HG03469 (cell line): ENCODE measurements at regions not wholly inside any gene's neighbourhood (a gene's known extent, or its start where the extent isn't known, plus 50 kb on each side); places are given as distances from the start of the nearest gene placed in this dataset.
"Not testable (repeated sequence)": the region's sequence is repeated elsewhere in the genome, so short reads cannot be mapped to it uniquely, and the experiment has no call there.

Experiments
- ATAC-seq: cut with Tn5 transposase; IDR thresholded peaks from one replicate; pipeline ENCODE4 v1.9.1; 2021; ENCODE audit warnings: mild to moderate bottlenecking, moderate library complexity, moderate number of reproducible peaks; ENCODE audit not compliant: unreplicated experiment

DNA sequence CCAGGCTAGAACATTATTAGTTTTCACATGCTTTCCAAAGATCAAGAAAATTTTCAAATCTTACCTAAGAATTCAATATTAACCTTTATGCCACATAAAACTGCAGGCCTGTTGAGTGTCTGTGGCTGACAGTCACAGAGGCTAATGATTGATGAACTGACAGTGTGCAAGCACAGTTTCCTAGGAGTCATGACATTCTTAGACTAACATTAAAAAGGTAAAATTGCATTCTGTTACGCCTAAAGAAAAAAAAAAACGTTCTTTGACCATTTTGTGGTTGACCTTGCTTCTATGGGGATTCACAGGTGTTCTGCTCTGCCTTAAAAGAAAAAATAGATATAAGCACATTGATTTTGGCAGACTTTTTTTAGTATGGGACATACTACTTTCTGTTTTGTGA, 1776.2 kb downstream of the PCDH9 start:
- ATAC-seq: no peak

- ATAC-seq: no peak
These were observed 1784.8 kb downstream of the PCDH9 start for GRCh38 chr13:65445340-65445739.

- ATAC-seq: no peak
These were observed 1794.5 kb downstream of the PCDH9 start for GRCh38 chr13:65435590-65435989.

- ATAC-seq: no peak
These were observed 1812.2 kb downstream of the PCDH9 start for GRCh38 chr13:65417953-65418352.

DNA sequence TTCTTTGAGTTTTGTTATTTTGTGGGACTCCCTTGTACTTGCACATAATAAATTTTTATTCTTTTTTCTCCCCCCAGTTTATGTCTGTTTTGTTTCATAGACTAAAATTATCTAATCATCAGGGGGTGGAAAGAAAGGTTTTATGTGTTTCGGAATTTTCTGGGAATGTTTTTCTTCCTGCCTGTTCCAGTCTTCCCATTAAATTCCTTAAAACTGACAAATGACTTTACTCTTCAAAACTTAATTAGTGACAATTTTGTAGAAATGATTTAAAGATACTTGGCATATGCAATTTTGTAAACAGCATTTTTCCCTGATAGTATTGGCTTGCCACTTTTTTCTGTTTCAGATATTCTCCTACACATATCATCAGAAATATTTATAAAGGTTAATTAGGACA, 1813.4 kb downstream of the PCDH9 start:
- no peak for ATAC-seq

GRCh38 chr13:65414187-65414586, 1815.9 kb downstream of the PCDH9 start:
- no peak for ATAC-seq

GRCh38 chr13:65411521-65411920, 1818.6 kb downstream of the PCDH9 start:
- no peak for ATAC-seq

GRCh38 chr13:65410791-65411190, 1819.3 kb downstream of the PCDH9 start:
- no peak for ATAC-seq

GRCh38 chr13:65401315-65401714, 1828.8 kb downstream of the PCDH9 start:
- ATAC-seq: no peak

- ATAC-seq: no peak
These were observed 1829.4 kb downstream of the PCDH9 start for GRCh38 chr13:65400702-65401101.

DNA sequence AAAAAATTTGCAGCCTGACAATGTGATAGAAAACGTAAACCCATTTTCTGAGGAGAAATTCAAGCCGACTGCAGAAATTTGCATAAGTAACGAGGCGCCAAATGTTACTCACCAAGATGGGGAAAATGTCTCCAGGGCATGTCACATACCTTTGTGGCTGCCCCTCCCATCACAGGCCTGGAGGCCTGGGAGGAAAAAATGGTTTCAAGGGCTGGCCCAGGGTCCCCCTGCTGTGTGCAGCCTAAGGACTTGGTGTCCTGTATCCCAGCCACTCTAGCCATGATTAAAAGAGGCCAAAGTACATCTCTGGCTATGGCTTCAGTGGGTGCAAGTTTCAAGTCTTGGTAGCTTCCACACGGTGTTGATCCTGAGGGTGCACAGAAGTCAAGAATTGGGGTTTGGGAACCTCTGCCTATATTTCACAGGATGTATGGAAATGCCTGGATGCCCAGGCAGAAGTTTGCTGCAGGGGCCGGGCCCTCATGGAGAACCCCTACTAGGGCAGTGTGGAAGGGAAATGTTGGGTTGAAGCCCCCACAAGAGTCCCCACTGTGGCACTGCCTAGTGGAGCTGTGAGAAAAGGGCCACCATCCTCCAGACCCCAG, 1842.3 kb downstream of the PCDH9 start:
- ATAC-seq: no peak

DNA sequence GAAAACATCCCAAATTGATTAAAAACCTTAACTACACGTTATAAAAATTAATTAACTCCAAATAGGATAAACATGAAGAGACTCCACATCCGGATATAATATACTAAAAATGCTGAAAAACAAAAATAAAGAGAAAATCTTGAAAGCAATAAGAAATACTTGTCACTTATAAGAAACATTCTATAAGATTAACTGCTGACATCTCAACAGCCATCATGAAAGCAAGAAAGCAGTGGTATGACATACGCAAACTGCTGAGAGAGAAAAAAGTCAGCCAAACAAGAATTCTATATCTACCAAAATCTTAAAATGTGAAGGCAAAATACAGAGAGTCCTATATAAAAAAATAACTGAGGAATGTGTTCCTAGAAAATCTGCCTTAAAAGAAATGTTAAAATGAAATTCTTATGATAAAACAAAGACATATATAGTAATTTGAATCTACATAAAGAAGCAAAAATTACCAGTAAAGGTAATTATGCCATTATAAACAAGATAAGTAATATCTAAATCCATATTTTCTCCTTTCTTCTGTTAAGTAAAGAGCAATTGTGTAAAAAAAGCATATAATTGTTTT, 1851.1 kb downstream of the PCDH9 start:
- ATAC-seq: no peak

GRCh38 chr13:65378484-65378883, 1851.7 kb downstream of the PCDH9 start:
- no peak for ATAC-seq

- no peak for ATAC-seq
These were observed 1861.3 kb downstream of the PCDH9 start for GRCh38 chr13:65368832-65369231.

GRCh38 chr13:65353951-65354350, 1876.2 kb downstream of the PCDH9 start:
- no peak for ATAC-seq

GRCh38 chr13:65353150-65353549, 1877.0 kb downstream of the PCDH9 start:
- ATAC-seq: not testable (repeated sequence)

- no peak for ATAC-seq
These were observed 1882.6 kb downstream of the PCDH9 start for GRCh38 chr13:65347420-65348030.

GRCh38 chr13:65343898-65344663, 1886.1 kb downstream of the PCDH9 start:
- ATAC-seq: no peak

GRCh38 chr13:65342541-65343337, 1887.4 kb downstream of the PCDH9 start:
- no peak for ATAC-seq

- ATAC-seq: no peak
These were observed 1890.9 kb downstream of the PCDH9 start for GRCh38 chr13:65339241-65339640.

DNA sequence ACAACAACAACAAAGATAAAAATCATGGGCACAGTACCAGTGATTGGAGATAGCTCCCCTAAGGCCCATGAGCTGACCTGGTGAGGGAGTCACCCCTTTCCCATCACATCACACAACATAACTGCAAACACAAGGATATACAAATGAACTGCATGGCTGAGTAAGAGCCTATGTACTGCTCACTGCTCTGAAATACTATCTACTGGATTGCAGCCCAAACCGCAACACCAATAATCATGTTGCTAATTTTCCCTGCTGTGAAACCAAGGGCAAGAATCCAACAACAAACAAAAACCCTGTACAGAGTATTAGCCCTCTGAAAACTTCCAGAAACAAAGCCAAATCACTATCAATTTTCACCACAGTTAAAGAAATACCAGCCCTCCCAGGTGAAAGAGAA, 1893.2 kb downstream of the PCDH9 start:
- no peak for ATAC-seq
